WTC11 (cell line): ENCODE measurements at regions not wholly inside any gene's neighbourhood (a gene's known extent, or its start where the extent isn't known, plus 50 kb on each side); places are given as distances from the start of the nearest gene placed in this dataset.

Experiments
- ATAC-seq: fragments of 200-7000 bp; cut with Tn5 transposase; 2 replicates; pipeline ENCODE4 v1.10.0; 2021; ENCODE audit warnings: mild to moderate bottlenecking, moderate library complexity
- CTCF ChIA-PET: fragments of 300-600 bp; sonication (Branson Sonifier 250); formaldehyde crosslinking; loops from one replicate; lab custom pipeline; 2021; ENCODE audit warnings: antibody characterized with exemption; lab: Charles Lee
- POLR2A ChIA-PET: fragments of 350-600 bp; sonication (Branson Sonifier 250); formaldehyde crosslinking; loops from one replicate; lab custom pipeline; 2021; ENCODE audit warnings: antibody characterized with exemption; lab: Charles Lee
- DNase-seq: peaks from one replicate; pipeline ENCODE4 v3.0.0; 2021; ENCODE audit warnings: low spot score
- H3K27ac Mint-ChIP-seq: 2 replicates; pipeline ENCODE4 v1.8.0; 2021; ENCODE audit warnings: mixed read lengths
- H3K27me3 Mint-ChIP-seq: 2 replicates; pipeline ENCODE4 v1.8.0; 2021; ENCODE audit warnings: low read depth, mild to moderate bottlenecking, moderate library complexity, mixed read lengths
- H3K36me3 Mint-ChIP-seq: 2 replicates; pipeline ENCODE4 v1.8.0; 2021; ENCODE audit warnings: mixed read lengths
- H3K4me1 Mint-ChIP-seq: 2 replicates; pipeline ENCODE4 v1.8.0; 2022; ENCODE audit warnings: mixed read lengths
- H3K4me3 Mint-ChIP-seq: 2 replicates; pipeline ENCODE4 v1.8.0; 2021; ENCODE audit warnings: mild to moderate bottlenecking, moderate library complexity, mixed read lengths
- H3K9me3 Mint-ChIP-seq: 2 replicates; pipeline ENCODE4 v1.8.0; 2021; ENCODE audit warnings: mixed read lengths
- CREM ChIP-seq: sonication (generic); formaldehyde crosslinking; IDR thresholded peaks from 2 replicates; pipeline ENCODE4 v1.8.1; 2022; ENCODE audit warnings: mild to moderate bottlenecking, missing genetic modification reagents, moderate library complexity
- EMX1 ChIP-seq: fragments of 250-450 bp; sonication (Bioruptor Pico); IDR thresholded peaks from 2 replicates; pipeline ENCODE4 v1.8.0; 2021; ENCODE audit warnings: mild to moderate bottlenecking
- FOXJ3 ChIP-seq: sonication (generic); formaldehyde crosslinking; IDR thresholded peaks from 2 replicates; pipeline ENCODE4 v1.9.0; 2021; ENCODE audit warnings: missing genetic modification reagents, mild to moderate bottlenecking, borderline replicate concordance
- JAZF1 ChIP-seq: fragments of 250-450 bp; sonication (Bioruptor Pico); IDR thresholded peaks from 2 replicates; pipeline ENCODE4 v1.9.0; 2021; ENCODE audit warnings: moderate library complexity, mild to moderate bottlenecking, inconsistent platforms
- NR2C2 ChIP-seq: sonication (generic); formaldehyde crosslinking; IDR thresholded peaks from 2 replicates; pipeline ENCODE4 v1.8.0; 2022; ENCODE audit warnings: mild to moderate bottlenecking, missing genetic modification reagents
- OVOL2 ChIP-seq: fragments of 250-450 bp; sonication (Bioruptor Pico); IDR thresholded peaks from 2 replicates; pipeline ENCODE4 v1.9.0; 2021; ENCODE audit warnings: mild to moderate bottlenecking, borderline replicate concordance
- PRRX2 ChIP-seq: fragments of 250-450 bp; sonication (Bioruptor Pico); IDR thresholded peaks from 2 replicates; pipeline ENCODE4 v1.8.0; 2021; ENCODE audit warnings: mild to moderate bottlenecking
- TP53 ChIP-seq: sonication (generic); formaldehyde crosslinking; IDR thresholded peaks from 2 replicates; pipeline ENCODE4 v1.8.1; 2023; ENCODE audit warnings: mild to moderate bottlenecking, missing genetic modification reagents
- ZNF121 ChIP-seq: sonication (generic); formaldehyde crosslinking; IDR thresholded peaks from 2 replicates; pipeline ENCODE4 v1.8.0; 2023; ENCODE audit warnings: missing genetic modification reagents
- ZNF396 ChIP-seq: fragments of 250-450 bp; sonication (Bioruptor Pico); IDR thresholded peaks from 2 replicates; pipeline ENCODE4 v1.8.0; 2021; ENCODE audit warnings: mild to moderate bottlenecking, moderate library complexity, borderline replicate concordance
- ZNF671 ChIP-seq: fragments of 250-450 bp; sonication (Bioruptor Pico); IDR thresholded peaks from 2 replicates; pipeline ENCODE4 v1.8.0; 2021; ENCODE audit warnings: mild to moderate bottlenecking
- TF ChIP-seq, protein P1 (sequence below): fragments of 250-450 bp; sonication (Bioruptor Pico); IDR thresholded peaks from 2 replicates; pipeline ENCODE4 v1.8.0; 2021; ENCODE audit warnings: mild to moderate bottlenecking
- TF ChIP-seq, protein P2 (sequence below): fragments of 250-450 bp; sonication (Bioruptor Pico); IDR thresholded peaks from 2 replicates; pipeline ENCODE4 v1.9.0; 2021; ENCODE audit warnings: mild to moderate bottlenecking
- TF ChIP-seq, protein P3 (sequence below): sonication (generic); formaldehyde crosslinking; IDR thresholded peaks from 2 replicates; pipeline ENCODE4 v1.8.0; 2022; ENCODE audit warnings: mild to moderate bottlenecking, missing genetic modification reagents
- TF ChIP-seq, protein P4 (sequence below): sonication (generic); formaldehyde crosslinking; IDR thresholded peaks from 2 replicates; pipeline ENCODE4 v1.8.1; 2022; ENCODE audit warnings: mild to moderate bottlenecking, moderate library complexity, missing genetic modification reagents
- TF ChIP-seq, protein P5 (sequence below): fragments of 200-600 bp; IDR thresholded peaks from 2 replicates; pipeline ENCODE4 v1.8.0; 2022; ENCODE audit warnings: antibody characterized with exemption
- TF ChIP-seq, protein P6 (sequence below): sonication (generic); formaldehyde crosslinking; IDR thresholded peaks from 2 replicates; pipeline ENCODE4 v1.8.1; 2022; ENCODE audit warnings: low read depth, missing genetic modification reagents, borderline replicate concordance
- TF ChIP-seq, protein P7 (sequence below): fragments of 250-450 bp; sonication (Bioruptor Pico); IDR thresholded peaks from 2 replicates; pipeline ENCODE4 v1.9.0; 2021; ENCODE audit warnings: mild to moderate bottlenecking

DNA sequence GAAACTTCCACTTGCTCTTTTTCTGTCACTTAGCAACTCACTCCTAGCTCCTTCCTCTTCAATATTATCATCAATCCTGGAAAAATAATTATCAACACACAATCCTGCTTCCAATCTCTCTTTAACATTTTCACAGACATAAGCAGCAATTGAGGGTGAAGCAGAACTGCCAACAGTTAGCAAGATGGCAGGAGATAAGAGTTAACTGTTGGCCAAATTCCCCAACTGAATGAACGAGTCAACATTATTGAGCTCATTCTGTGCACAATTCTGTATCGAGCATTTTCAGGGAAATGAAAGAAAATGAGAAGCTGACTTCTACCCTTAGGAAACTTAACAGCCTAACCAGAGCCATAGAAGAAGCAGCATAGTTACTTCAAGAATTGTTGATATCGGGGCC lies 152.0 kb downstream of the KCNA5 start:
- Mint-ChIP-seq H3K27ac (no peak overlapping the region), H3K4me3 (no peak overlapping the region), H3K36me3 (no peaks in the 10 kb centered on the region; the same call in 1 of the 2 replicates), H3K4me1 (peaks cover 2% of the 10 kb centered on the region), H3K27me3 (no peaks in the 10 kb centered on the region), H3K9me3 (0 out of 2 replicates have a peak, but pooled peaks cover 3% of the 10 kb centered on the region)
- TF ChIP-seq, protein P1, sequence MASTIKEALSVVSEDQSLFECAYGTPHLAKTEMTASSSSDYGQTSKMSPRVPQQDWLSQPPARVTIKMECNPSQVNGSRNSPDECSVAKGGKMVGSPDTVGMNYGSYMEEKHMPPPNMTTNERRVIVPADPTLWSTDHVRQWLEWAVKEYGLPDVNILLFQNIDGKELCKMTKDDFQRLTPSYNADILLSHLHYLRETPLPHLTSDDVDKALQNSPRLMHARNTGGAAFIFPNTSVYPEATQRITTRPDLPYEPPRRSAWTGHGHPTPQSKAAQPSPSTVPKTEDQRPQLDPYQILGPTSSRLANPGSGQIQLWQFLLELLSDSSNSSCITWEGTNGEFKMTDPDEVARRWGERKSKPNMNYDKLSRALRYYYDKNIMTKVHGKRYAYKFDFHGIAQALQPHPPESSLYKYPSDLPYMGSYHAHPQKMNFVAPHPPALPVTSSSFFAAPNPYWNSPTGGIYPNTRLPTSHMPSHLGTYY = no peak
- TF ChIP-seq ZNF121 (no peak), JAZF1 (CRISPR knock-in tag) (no peak), TP53 (CRISPR knock-in tag) (no peak), PRRX2 (no peak), EMX1 (CRISPR knock-in tag) (no peak), ZNF396 (CRISPR knock-in tag) (no peak), ZNF671 (CRISPR knock-in tag) (no peak), OVOL2 (no peak)
- TF ChIP-seq, protein P2, sequence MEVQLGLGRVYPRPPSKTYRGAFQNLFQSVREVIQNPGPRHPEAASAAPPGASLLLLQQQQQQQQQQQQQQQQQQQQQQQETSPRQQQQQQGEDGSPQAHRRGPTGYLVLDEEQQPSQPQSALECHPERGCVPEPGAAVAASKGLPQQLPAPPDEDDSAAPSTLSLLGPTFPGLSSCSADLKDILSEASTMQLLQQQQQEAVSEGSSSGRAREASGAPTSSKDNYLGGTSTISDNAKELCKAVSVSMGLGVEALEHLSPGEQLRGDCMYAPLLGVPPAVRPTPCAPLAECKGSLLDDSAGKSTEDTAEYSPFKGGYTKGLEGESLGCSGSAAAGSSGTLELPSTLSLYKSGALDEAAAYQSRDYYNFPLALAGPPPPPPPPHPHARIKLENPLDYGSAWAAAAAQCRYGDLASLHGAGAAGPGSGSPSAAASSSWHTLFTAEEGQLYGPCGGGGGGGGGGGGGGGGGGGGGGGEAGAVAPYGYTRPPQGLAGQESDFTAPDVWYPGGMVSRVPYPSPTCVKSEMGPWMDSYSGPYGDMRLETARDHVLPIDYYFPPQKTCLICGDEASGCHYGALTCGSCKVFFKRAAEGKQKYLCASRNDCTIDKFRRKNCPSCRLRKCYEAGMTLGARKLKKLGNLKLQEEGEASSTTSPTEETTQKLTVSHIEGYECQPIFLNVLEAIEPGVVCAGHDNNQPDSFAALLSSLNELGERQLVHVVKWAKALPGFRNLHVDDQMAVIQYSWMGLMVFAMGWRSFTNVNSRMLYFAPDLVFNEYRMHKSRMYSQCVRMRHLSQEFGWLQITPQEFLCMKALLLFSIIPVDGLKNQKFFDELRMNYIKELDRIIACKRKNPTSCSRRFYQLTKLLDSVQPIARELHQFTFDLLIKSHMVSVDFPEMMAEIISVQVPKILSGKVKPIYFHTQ (CRISPR knock-in tag) = no peak
- TF ChIP-seq, protein P3, sequence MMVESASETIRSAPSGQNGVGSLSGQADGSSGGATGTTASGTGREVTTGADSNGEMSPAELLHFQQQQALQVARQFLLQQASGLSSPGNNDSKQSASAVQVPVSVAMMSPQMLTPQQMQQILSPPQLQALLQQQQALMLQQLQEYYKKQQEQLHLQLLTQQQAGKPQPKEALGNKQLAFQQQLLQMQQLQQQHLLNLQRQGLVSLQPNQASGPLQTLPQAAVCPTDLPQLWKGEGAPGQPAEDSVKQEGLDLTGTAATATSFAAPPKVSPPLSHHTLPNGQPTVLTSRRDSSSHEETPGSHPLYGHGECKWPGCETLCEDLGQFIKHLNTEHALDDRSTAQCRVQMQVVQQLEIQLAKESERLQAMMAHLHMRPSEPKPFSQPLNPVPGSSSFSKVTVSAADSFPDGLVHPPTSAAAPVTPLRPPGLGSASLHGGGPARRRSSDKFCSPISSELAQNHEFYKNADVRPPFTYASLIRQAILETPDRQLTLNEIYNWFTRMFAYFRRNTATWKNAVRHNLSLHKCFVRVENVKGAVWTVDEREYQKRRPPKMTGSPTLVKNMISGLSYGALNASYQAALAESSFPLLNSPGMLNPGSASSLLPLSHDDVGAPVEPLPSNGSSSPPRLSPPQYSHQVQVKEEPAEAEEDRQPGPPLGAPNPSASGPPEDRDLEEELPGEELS (CRISPR knock-in tag) = no peak
- TF ChIP-seq, protein P4, sequence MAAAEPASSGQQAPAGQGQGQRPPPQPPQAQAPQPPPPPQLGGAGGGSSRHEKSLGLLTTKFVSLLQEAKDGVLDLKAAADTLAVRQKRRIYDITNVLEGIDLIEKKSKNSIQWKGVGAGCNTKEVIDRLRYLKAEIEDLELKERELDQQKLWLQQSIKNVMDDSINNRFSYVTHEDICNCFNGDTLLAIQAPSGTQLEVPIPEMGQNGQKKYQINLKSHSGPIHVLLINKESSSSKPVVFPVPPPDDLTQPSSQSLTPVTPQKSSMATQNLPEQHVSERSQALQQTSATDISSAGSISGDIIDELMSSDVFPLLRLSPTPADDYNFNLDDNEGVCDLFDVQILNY = no peak
- TF ChIP-seq, protein P5, sequence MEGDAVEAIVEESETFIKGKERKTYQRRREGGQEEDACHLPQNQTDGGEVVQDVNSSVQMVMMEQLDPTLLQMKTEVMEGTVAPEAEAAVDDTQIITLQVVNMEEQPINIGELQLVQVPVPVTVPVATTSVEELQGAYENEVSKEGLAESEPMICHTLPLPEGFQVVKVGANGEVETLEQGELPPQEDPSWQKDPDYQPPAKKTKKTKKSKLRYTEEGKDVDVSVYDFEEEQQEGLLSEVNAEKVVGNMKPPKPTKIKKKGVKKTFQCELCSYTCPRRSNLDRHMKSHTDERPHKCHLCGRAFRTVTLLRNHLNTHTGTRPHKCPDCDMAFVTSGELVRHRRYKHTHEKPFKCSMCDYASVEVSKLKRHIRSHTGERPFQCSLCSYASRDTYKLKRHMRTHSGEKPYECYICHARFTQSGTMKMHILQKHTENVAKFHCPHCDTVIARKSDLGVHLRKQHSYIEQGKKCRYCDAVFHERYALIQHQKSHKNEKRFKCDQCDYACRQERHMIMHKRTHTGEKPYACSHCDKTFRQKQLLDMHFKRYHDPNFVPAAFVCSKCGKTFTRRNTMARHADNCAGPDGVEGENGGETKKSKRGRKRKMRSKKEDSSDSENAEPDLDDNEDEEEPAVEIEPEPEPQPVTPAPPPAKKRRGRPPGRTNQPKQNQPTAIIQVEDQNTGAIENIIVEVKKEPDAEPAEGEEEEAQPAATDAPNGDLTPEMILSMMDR = no peak
- DNase-seq = no peak
- ChIA-PET CTCF (interaction anchor here (0.6 to 6.6 kb wide), 2 partner anchors 232 to 876 kb away, joined by 6 to 75 read pairs; no protein-coding TSS in a partner anchor), POLR2A (no interaction called here)
- no peak for ATAC-seq

DNA sequence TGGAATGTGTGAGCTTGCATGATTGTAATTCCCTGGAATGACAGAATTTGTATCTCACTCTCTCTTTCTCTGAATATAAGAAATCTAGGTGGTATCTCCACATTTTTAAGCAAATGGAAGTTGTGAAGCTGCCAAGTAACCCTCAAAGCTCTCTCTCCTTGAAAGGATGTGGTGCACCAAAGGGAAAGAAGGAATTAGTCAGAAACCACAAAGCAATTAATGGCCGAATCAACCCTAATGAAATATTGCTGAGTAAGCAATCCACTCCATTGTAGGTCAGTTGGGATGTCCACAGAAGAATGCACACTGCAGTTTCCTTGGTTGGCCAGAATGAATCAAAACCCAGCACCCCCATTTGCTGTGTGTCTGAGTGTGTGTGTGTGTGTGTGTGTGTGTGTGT lies 153.5 kb downstream of the KCNA5 start:
- TF ChIP-seq FOXJ3 (CRISPR knock-in tag) (no peak), CREM (no peak), NR2C2 (CRISPR knock-in tag) (no peak)
- TF ChIP-seq, protein P6, sequence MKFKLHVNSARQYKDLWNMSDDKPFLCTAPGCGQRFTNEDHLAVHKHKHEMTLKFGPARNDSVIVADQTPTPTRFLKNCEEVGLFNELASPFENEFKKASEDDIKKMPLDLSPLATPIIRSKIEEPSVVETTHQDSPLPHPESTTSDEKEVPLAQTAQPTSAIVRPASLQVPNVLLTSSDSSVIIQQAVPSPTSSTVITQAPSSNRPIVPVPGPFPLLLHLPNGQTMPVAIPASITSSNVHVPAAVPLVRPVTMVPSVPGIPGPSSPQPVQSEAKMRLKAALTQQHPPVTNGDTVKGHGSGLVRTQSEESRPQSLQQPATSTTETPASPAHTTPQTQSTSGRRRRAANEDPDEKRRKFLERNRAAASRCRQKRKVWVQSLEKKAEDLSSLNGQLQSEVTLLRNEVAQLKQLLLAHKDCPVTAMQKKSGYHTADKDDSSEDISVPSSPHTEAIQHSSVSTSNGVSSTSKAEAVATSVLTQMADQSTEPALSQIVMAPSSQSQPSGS (CRISPR knock-in tag) = no peak
- TF ChIP-seq, protein P7, sequence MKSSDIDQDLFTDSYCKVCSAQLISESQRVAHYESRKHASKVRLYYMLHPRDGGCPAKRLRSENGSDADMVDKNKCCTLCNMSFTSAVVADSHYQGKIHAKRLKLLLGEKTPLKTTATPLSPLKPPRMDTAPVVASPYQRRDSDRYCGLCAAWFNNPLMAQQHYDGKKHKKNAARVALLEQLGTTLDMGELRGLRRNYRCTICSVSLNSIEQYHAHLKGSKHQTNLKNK (CRISPR knock-in tag) = no peak
- TF ChIP-seq, all 79 proteins: peak for 0
- Mint-ChIP-seq H3K4me3 (no peak overlapping the region), H3K9me3 (0 out of 2 replicates have a peak, but pooled peaks cover 3% of the 10 kb centered on the region), H3K27ac (no peak overlapping the region), H3K4me1 (peaks cover 14% of the 10 kb centered on the region), H3K27me3 (no peaks in the 10 kb centered on the region), H3K36me3 (no peaks in the 10 kb centered on the region; the same call in 1 of the 2 replicates)
- ChIA-PET CTCF (interaction anchor here (1.2 to 6.6 kb wide), 2 partner anchors 231 to 453 kb away, joined by 3 to 75 read pairs; no protein-coding TSS in a partner anchor), POLR2A (no interaction called here)
- ATAC-seq (no peak), DNase-seq (no peak)
